Nephron progenitor cell (in vitro differentiated cells): ENCODE measurements at regions not wholly inside any gene's neighbourhood (a gene's known extent, or its start where the extent isn't known, plus 50 kb on each side); places are given as distances from the start of the nearest gene placed in this dataset.

Experiments
- DNase-seq: peaks from one replicate; pipeline ENCODE4 v3.0.0; 2021
- H3K27ac Mint-ChIP-seq: 2 replicates; pipeline ENCODE4 v1.8.0; 2021; ENCODE audit warnings: mild to moderate bottlenecking, moderate library complexity, mixed read lengths
- H3K27me3 Mint-ChIP-seq: 2 replicates; pipeline ENCODE4 v1.8.0; 2021; ENCODE audit warnings: mild to moderate bottlenecking, low read depth, mixed read lengths; ENCODE audit not compliant: poor library complexity
- H3K36me3 Mint-ChIP-seq: 2 replicates; pipeline ENCODE4 v1.8.0; 2021; ENCODE audit warnings: low read depth, mixed read lengths
- H3K4me1 Mint-ChIP-seq: 2 replicates; pipeline ENCODE4 v1.8.0; 2021; ENCODE audit warnings: mixed read lengths
- H3K4me3 Mint-ChIP-seq: 2 replicates; pipeline ENCODE4 v1.8.0; 2021; ENCODE audit warnings: mild to moderate bottlenecking, moderate library complexity, mixed read lengths
- H3K9me3 Mint-ChIP-seq: 2 replicates; pipeline ENCODE4 v1.8.0; 2021; ENCODE audit warnings: mild to moderate bottlenecking, moderate library complexity, mixed read lengths
- TF ChIP-seq, protein P1 (sequence below): fragments of 200-600 bp; sonication (generic); IDR thresholded peaks from 2 replicates; pipeline ENCODE4 v1.5.0; 2021; ENCODE audit warnings: antibody characterized with exemption

- H3K9me3 Mint-ChIP-seq = no peaks in the 10 kb centered on the region
- peaks cover 1% of the 10 kb centered on the region for H3K27me3 Mint-ChIP-seq
- no peaks in the 10 kb centered on the region for H3K36me3 Mint-ChIP-seq
- no peak for DNase-seq
- peaks cover 52% of the 10 kb centered on the region for H3K4me1 Mint-ChIP-seq
- no peak overlapping the region for H3K4me3 Mint-ChIP-seq
- TF ChIP-seq, protein P1, sequence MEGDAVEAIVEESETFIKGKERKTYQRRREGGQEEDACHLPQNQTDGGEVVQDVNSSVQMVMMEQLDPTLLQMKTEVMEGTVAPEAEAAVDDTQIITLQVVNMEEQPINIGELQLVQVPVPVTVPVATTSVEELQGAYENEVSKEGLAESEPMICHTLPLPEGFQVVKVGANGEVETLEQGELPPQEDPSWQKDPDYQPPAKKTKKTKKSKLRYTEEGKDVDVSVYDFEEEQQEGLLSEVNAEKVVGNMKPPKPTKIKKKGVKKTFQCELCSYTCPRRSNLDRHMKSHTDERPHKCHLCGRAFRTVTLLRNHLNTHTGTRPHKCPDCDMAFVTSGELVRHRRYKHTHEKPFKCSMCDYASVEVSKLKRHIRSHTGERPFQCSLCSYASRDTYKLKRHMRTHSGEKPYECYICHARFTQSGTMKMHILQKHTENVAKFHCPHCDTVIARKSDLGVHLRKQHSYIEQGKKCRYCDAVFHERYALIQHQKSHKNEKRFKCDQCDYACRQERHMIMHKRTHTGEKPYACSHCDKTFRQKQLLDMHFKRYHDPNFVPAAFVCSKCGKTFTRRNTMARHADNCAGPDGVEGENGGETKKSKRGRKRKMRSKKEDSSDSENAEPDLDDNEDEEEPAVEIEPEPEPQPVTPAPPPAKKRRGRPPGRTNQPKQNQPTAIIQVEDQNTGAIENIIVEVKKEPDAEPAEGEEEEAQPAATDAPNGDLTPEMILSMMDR = no peak
- peak overlapping the region; percentile 19 for H3K27ac Mint-ChIP-seq
These were observed 269.8 kb upstream of the ADAMTS9 start for GRCh38 chr3:64957408-64958198.

GRCh38 chr3:64956711-64957325 is 269.0 kb upstream of the ADAMTS9 start:
- TF ChIP-seq, protein P1 = no peak
- no peaks in the 10 kb centered on the region for H3K27me3 Mint-ChIP-seq
- H3K4me3 Mint-ChIP-seq = no peak overlapping the region
- no peaks in the 10 kb centered on the region for H3K36me3 Mint-ChIP-seq
- DNase-seq = no peak
- peaks cover 52% of the 10 kb centered on the region for H3K4me1 Mint-ChIP-seq
- H3K9me3 Mint-ChIP-seq = no peaks in the 10 kb centered on the region
- no peak overlapping the region for H3K27ac Mint-ChIP-seq

DNA sequence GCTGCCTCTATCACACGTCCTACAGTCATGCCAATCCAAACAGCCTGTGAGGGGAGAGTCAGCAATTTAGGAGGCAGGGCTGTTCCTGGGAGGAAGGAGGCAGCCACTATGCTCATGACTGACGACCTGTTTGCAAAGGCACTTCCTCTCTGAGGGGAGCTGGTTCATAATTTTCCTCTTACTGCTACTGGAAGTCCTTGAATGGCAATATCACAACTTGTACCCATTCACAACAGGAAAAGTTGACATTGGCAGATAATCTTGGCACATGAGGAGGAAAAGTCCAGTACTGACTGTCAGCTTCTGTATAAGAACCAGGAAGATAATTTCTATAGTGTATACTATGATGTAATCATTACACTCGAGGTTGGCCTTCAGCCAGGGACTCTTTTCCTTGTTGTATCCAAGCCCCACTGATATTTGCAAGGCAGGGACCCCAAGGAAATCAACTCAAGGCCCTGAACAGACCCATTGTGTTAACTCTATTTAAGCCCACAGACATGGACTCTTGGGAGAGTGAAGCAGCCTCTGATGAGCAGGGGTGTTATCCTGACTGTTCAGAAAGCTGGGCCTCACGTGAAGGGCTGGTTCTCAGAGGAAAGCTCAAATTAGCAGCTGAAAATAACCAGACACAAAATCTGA is 267.3 kb upstream of the ADAMTS9 start:
- H3K27ac Mint-ChIP-seq = peak overlapping the region; percentile 78
- H3K4me3 Mint-ChIP-seq = no peak overlapping the region
- no peaks in the 10 kb centered on the region for H3K27me3 Mint-ChIP-seq
- no peaks in the 10 kb centered on the region for H3K9me3 Mint-ChIP-seq
- TF ChIP-seq, protein P1 = no peak
- peak; percentile 13 for DNase-seq
- peaks cover 48% of the 10 kb centered on the region for H3K4me1 Mint-ChIP-seq
- H3K36me3 Mint-ChIP-seq = no peaks in the 10 kb centered on the region

- Mint-ChIP-seq H3K27ac (peak overlapping the region; percentile 97), H3K9me3 (no peaks in the 10 kb centered on the region), H3K4me3 (peak overlapping the region; percentile 58), H3K36me3 (no peaks in the 10 kb centered on the region), H3K4me1 (peaks cover 41% of the 10 kb centered on the region), H3K27me3 (peaks cover 1% of the 10 kb centered on the region)
- TF ChIP-seq, protein P1 = no peak
- DNase-seq = peak; percentile 26
These were observed 257.4 kb upstream of the ADAMTS9 start for GRCh38 chr3:64945171-64945729.

DNA sequence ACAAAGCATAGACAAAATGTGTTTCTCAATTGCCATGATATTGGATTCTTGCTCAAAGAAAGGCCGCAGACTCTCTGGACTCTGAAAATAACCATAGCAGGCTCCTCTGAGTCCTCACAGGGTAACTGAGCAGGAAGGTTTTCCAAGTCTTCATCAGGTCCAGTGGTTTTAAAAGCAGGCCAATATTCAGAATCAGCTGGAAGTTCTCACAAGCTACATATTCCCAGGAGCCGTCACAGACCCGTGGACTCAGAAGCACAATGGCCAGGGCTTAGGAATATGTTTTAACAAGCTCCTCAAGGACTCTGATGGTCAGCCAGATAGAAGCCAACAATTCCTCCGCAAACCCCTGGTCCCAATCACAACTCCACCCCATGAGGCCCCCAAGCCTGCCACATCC is 256.1 kb upstream of the ADAMTS9 start:
- H3K36me3 Mint-ChIP-seq = no peaks in the 10 kb centered on the region
- no peak overlapping the region for H3K27ac Mint-ChIP-seq
- no peak for DNase-seq
- H3K9me3 Mint-ChIP-seq = no peaks in the 10 kb centered on the region
- TF ChIP-seq, protein P1 = no peak
- no peak overlapping the region for H3K4me3 Mint-ChIP-seq
- peaks cover 52% of the 10 kb centered on the region for H3K4me1 Mint-ChIP-seq
- peaks cover 3% of the 10 kb centered on the region for H3K27me3 Mint-ChIP-seq
